OCI-LY7 (cell line): ENCODE measurements at regions not wholly inside any gene's neighbourhood (a gene's known extent, or its start where the extent isn't known, plus 50 kb on each side); places are given as distances from the start of the nearest gene placed in this dataset.

Experiments
- BruUV-seq: library from RNA; stranded (reverse); fragments of 400-500 nt; replicated peaks from 2 replicates; lab custom pipeline; 2021; lab: Mats Ljungman, UMichigan
- CTCF ChIA-PET: fragments of 300-600 bp; sonication (Branson Sonifier 250); formaldehyde crosslinking; loops from one replicate; lab custom pipeline; 2022; ENCODE audit warnings: antibody characterized with exemption; ENCODE audit not compliant: unreplicated experiment; lab: Charles Lee
- POLR2A ChIA-PET: fragments of 300-600 bp; sonication (Branson Sonifier 250); formaldehyde crosslinking; loops from one replicate; lab custom pipeline; 2022; ENCODE audit warnings: antibody characterized with exemption; lab: Charles Lee
- DNase-seq: peaks from one replicate; pipeline ENCODE4 v3.0.0-alpha.2; 2015; ENCODE audit warnings: low spot score
- H2AFZ ChIP-seq: fragments of 200-600 bp; sonication (generic), shearing (Covaris generic); 2 replicates; pipeline ENCODE4 v1.6.1; 2014; ENCODE audit warnings: mild to moderate bottlenecking, antibody characterized with exemption, low read length, moderate library complexity
- H3K27ac ChIP-seq: fragments of 200-600 bp; sonication (generic); 2 replicates; pipeline ENCODE4 v1.5.1; 2014; ENCODE audit warnings: mixed run types, low read depth, mild to moderate bottlenecking, moderate library complexity, low read length, inconsistent platforms; ENCODE audit not compliant: poor library complexity, severe bottlenecking
- H3K36me3 ChIP-seq: fragments of 200-600 bp; sonication (generic); 2 replicates; pipeline ENCODE4 v1.6.1; 2014; ENCODE audit warnings: mild to moderate bottlenecking, antibody characterized with exemption, low read length, moderate library complexity, mixed read lengths; ENCODE audit not compliant: insufficient read depth
- H3K4me1 ChIP-seq: fragments of 200-600 bp; sonication (generic); 2 replicates; pipeline ENCODE4 v1.5.1; 2014; ENCODE audit warnings: mild to moderate bottlenecking, low read length; ENCODE audit not compliant: insufficient read depth, poor library complexity, severe bottlenecking
- H3K4me2 ChIP-seq: fragments of 200-600 bp; sonication (generic); 2 replicates; pipeline ENCODE4 v1.6.1; 2014; ENCODE audit warnings: mild to moderate bottlenecking, low read length
- H3K4me3 ChIP-seq: fragments of 200-600 bp; sonication (generic); 2 replicates; pipeline ENCODE4 v1.5.1; 2014; ENCODE audit warnings: mild to moderate bottlenecking, low read depth, low read length; ENCODE audit not compliant: poor library complexity, severe bottlenecking
- H3K79me2 ChIP-seq: fragments of 200-600 bp; sonication (generic); 2 replicates; pipeline ENCODE4 v1.6.1; 2016; ENCODE audit warnings: low read depth, mild to moderate bottlenecking, low read length, moderate library complexity, mixed read lengths; ENCODE audit not compliant: insufficient read depth
- H3K9me2 ChIP-seq: fragments of 200-600 bp; sonication (generic); 2 replicates; pipeline ENCODE4 v1.6.1; 2016; ENCODE audit warnings: mild to moderate bottlenecking, low read length, mixed read lengths; ENCODE audit not compliant: insufficient read depth
- H3K9me3 ChIP-seq: fragments of 200-600 bp; sonication (generic); 2 replicates; pipeline ENCODE4 v1.6.1; 2014; ENCODE audit warnings: mild to moderate bottlenecking, mixed run types, low read length, mixed read lengths
- H4K20me1 ChIP-seq: fragments of 200-600 bp; sonication (generic); 2 replicates; pipeline ENCODE4 v1.6.1; 2014; ENCODE audit warnings: mild to moderate bottlenecking, antibody characterized with exemption, low read length, moderate library complexity, mixed read lengths; ENCODE audit not compliant: insufficient read depth
- EZH2phosphoT487 ChIP-seq: fragments of 200-600 bp; sonication (generic); IDR thresholded peaks from 2 replicates; pipeline ENCODE4 v1.6.1; 2018; ENCODE audit warnings: low read depth, borderline replicate concordance, mild to moderate bottlenecking, mixed run types, antibody characterized with exemption, low read length, moderate library complexity, mixed read lengths
- intact Hi-C: fragments of 100-400 bp; cut with micrococcal nuclease; formaldehyde crosslinking; loops from one replicate; pipeline ENCODE4 v1.10.0; 2022; ENCODE audit not compliant: unreplicated experiment
- TF ChIP-seq, protein P1 (sequence below): fragments of 200-600 bp; sonication (generic); conservative IDR thresholded peaks from 2 replicates; pipeline ENCODE4 v1.5.1; 2014; ENCODE audit warnings: mild to moderate bottlenecking, antibody characterized with exemption, low read length, moderate library complexity, mixed read lengths

DNA sequence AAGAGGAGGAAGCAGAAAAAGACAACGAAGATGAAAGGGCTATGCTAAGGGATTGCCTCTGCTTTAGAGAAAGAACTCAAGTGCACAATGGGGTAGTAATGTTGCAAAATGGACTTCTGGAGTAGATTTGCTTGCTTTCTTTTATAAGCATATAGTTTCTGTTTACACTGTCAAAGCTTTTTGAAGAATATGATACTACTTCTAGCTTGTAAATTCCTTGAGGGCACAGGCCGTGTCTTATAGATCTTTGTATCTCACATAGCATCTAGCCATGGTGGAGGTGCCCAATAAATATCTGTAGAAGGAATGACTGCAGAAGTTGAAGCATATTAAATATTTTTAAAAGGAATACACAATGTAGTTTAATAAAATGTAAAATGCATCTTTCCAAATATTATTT lies 147.8 kb upstream of the ZIC3 start:
- Histone ChIP-seq H3K4me2 (no peak overlapping the region), H3K27ac (no peak overlapping the region), H2AFZ (no peak overlapping the region), H3K36me3 (no peaks in the 10 kb centered on the region), H3K9me3 (no peaks in the 10 kb centered on the region), H4K20me1 (no peaks in the 10 kb centered on the region), H3K4me3 (no peak overlapping the region), H3K79me2 (no peaks in the 10 kb centered on the region), H3K9me2 (no peaks in the 10 kb centered on the region), H3K4me1 (no peaks in the 10 kb centered on the region)
- intact Hi-C loops: no loop called here
- no peak for DNase-seq
- ChIA-PET CTCF (no interaction called here), POLR2A (no interaction called here)
- TF ChIP-seq, protein P1, sequence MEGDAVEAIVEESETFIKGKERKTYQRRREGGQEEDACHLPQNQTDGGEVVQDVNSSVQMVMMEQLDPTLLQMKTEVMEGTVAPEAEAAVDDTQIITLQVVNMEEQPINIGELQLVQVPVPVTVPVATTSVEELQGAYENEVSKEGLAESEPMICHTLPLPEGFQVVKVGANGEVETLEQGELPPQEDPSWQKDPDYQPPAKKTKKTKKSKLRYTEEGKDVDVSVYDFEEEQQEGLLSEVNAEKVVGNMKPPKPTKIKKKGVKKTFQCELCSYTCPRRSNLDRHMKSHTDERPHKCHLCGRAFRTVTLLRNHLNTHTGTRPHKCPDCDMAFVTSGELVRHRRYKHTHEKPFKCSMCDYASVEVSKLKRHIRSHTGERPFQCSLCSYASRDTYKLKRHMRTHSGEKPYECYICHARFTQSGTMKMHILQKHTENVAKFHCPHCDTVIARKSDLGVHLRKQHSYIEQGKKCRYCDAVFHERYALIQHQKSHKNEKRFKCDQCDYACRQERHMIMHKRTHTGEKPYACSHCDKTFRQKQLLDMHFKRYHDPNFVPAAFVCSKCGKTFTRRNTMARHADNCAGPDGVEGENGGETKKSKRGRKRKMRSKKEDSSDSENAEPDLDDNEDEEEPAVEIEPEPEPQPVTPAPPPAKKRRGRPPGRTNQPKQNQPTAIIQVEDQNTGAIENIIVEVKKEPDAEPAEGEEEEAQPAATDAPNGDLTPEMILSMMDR: no peak
- no peak for TF ChIP-seq EZH2phosphoT487
- no TSS peak for BruUV-seq

DNA sequence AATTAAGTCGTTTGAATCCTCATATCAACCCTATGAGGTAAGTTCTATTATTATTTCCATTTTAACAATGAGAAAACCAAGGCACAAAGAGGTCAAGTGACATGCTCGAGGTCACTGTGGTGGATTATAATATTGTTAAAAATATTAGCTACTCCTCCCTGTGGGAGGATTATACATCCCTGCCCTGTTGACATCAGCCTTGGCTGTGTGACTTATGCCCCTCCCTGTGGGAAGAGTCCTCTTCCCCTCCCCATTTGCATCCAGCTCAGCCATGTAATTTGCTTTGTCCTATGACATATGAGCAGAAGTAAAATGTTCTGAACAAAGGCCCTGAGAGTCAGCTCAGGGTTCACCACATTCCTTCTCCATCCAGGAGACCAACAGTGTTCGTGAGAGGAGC lies 152.7 kb upstream of the ZIC3 start:
- H3K9me3 ChIP-seq: no peaks in the 10 kb centered on the region
- H3K4me1 ChIP-seq: no peaks in the 10 kb centered on the region
- no peaks in the 10 kb centered on the region for H4K20me1 ChIP-seq
- ChIA-PET CTCF (no interaction called here), POLR2A (no interaction called here)
- intact Hi-C loops: no loop called here
- H2AFZ ChIP-seq: no peak overlapping the region
- no peak for DNase-seq
- TF ChIP-seq, protein P1: no peak
- no peak for TF ChIP-seq EZH2phosphoT487
- BruUV-seq: no TSS peak
- no peaks in the 10 kb centered on the region for H3K79me2 ChIP-seq
- no peak overlapping the region for H3K4me3 ChIP-seq
- H3K4me2 ChIP-seq: no peak overlapping the region
- no peaks in the 10 kb centered on the region for H3K9me2 ChIP-seq
- H3K36me3 ChIP-seq: no peaks in the 10 kb centered on the region
- H3K27ac ChIP-seq: no peak overlapping the region

DNA sequence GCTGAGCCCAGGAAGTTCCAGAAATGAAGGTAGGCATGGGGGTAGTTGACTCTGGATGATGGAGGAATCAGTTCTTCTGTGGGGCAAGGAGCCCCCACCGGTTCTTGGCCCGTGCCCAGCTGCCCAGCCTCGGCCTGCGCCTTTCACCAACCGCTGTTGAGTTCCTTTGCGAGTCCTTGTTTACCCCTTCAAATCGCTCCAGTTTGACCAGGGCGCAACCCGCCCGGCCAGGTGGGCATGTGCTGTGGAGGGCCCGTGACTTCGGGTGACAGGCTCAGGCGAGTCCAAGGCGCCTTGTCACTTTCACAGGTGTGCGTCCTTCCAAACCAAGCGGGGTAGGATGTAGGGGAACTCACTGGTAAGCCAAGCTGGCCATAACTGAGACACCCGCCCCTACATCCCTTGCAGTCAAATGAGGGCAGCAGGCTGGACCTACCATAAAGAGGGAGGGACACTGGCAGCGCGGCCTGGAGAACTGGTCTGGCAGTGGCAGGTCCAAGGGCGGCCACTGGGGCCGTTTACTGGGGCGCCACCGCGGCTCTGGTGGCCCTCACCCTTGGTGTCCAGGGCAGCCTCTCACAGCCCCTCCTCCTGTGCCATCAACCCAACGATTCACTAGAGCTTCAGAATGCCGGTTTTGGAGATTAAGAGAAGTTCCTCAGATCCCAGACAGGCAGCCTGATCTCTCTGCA lies 160.3 kb upstream of the ZIC3 start:
- H3K9me3 ChIP-seq: no peaks in the 10 kb centered on the region
- POLR2A ChIA-PET: no interaction called here
- no peak overlapping the region for H3K4me3 ChIP-seq
- no peak overlapping the region for H3K27ac ChIP-seq
- H3K4me1 ChIP-seq: no peaks in the 10 kb centered on the region
- intact Hi-C loops: no loop called here
- no peaks in the 10 kb centered on the region for H3K79me2 ChIP-seq
- H3K36me3 ChIP-seq: no peaks in the 10 kb centered on the region
- BruUV-seq: no TSS peak
- no peaks in the 10 kb centered on the region for H3K9me2 ChIP-seq
- DNase-seq: no peak
- no peak overlapping the region for H2AFZ ChIP-seq
- TF ChIP-seq EZH2phosphoT487: no peak
- TF ChIP-seq, protein P1: no peak
- H3K4me2 ChIP-seq: no peak overlapping the region
- CTCF ChIA-PET: no interaction called here
- no peaks in the 10 kb centered on the region for H4K20me1 ChIP-seq
